ENCODE measurements at regions not wholly inside any gene's neighbourhood (a gene's known extent, or its start where the extent isn't known, plus 50 kb on each side); places are given as distances from the start of the nearest gene placed in this dataset.
A peak's percentile ranks its signal among the peaks of the same experiment; 100 is the strongest.

DNA sequence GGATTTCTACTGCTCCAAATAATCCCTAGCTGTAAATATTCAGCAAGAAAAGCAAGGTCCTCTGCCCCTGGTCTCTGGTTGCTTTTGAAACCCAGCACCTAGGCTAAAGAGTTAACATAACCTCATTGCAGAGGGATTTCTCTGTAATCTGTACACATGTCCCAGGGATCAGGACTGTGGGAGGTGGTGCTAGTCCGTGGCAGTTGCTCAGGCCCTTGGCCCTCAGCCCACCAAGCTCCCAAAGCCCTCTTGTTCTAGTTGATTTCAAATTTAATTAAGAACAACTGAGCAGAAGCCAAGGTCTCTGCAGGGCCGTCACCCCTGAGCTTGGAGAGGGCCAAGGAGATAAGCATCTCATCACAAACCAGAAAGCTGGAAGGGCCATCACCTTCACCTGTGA lies 181.1 kb downstream of the SOX9 start:
- no peak for DNase-seq (ENCODE audit: low read depth)

DNA sequence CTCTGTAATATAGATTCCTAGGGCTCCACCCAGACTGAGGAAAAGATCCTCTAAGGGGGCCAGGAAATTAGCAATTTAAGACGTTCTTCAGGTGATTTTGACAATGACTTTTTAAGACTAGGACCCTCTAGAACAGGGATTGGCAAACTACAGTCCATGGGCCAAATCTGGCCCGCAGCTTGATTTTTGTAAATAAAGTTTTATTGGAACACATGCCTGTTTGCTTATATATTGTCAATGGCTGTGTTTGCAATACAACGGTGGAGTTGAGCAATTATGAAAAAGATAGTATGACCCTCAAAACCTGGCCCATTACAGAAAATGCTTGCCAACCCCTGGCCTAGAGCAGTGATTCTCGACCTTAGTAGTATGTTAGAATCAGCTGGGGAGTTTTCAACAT lies 181.9 kb downstream of the SOX9 start:
- no peak for DNase-seq (ENCODE audit: low read depth)

DNA sequence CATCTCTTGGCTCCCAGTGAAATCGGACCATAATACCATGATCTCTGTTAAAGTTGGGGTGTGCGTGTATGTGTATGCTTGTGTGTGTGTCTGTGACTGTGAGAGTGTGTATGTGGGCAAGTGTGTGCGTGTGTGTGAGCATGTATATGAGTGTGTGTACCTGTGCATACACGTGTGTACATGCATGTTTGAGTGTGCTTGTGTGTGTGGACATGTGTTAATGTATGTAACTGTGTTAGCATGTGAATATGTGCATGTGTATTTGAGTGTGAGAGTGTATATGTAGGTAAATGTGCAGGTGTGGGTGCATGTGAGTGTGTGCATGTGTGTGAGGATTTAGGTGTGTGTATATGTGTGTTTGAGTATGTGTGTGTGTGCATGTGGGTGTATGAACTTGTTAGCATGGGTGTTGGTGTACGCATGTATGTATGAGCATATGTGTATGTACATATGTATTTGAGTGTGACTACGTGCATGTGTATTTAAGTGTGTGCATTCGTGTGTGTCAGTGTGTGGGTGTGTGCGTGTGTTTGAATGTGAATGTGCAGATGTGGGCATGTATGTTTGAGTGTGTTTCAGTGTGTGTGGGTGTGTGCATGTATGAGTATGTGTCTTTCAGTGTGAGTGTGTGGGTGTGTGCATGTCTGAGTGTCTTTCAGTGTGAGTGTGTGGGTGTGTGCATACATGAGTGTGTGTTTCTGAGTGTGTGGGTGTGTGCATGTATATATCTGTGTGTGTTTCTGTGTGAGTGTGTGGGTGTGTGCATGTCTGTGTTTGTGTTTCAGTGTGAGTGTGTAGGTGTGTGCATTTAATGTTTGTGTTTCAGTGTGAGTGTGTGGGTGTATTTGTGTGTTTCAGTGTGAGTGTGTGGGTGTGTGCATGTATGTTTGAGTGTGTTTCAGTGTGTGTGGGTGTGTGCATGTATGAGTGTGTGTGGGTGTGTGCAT lies 183.2 kb downstream of the SOX9 start:
- no peak for DNase-seq (ENCODE audit: low read depth)

DNA sequence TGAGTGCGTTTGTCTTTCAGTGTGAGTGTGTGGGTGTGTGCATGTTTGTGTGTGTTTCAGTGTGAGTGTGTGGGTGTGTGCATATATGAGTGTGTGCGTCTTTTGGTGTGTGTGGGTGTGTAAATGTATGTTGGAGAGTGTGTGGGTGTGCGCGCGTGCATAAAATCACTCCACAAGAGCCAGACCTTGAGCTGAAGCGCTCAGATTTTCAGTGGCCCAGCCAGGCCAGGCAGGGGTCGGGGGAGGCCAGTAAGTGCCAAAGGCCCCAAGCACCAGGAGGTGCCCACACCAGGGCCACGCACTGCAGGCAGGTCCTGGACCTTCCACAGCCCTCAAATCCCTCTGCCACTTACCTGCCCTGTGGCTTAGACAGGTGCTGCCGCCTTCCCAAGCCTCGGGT lies 184.0 kb downstream of the SOX9 start:
- no peak for DNase-seq (ENCODE audit: low read depth)

DNA sequence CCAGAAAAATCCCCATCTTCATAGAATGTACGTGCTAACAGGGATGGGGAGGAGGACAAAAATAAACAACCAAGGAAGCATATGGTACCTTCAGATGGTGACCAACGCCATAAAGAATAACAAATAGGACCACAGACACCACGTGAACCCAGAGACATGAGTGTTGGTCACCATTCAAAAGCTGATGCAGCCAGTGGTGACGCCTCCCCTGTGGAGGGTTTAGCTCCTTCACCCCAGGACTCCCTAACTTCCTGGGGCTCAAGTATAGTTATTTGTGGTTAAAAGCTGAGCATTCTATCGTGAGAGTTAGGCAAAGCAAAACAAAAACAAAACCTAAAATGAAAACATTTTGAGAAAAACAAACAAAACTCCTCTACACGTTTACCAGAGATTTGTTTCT lies 184.7 kb downstream of the SOX9 start:
- no peak for DNase-seq (ENCODE audit: low read depth)

DNA sequence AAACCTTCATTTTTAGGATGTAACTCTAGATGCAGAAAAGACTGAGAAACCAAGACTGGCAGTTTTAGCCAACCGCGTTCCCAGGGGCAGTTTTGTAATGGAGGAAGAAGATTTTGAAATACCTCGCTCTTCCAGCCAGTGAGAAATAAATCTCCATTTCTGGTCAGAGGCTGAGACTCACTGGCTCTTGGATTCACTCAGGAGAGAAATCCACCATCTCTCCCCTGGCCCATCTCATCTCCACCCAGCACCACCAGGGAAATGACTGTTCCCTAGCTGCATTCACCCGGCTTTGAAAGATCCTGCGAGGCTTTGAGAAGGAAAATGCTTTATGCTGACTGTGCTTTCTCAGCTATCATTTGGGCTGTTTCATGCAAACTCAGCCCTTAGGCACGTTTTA lies 185.2 kb downstream of the SOX9 start:
- no peak for DNase-seq (ENCODE audit: low read depth)

DNA sequence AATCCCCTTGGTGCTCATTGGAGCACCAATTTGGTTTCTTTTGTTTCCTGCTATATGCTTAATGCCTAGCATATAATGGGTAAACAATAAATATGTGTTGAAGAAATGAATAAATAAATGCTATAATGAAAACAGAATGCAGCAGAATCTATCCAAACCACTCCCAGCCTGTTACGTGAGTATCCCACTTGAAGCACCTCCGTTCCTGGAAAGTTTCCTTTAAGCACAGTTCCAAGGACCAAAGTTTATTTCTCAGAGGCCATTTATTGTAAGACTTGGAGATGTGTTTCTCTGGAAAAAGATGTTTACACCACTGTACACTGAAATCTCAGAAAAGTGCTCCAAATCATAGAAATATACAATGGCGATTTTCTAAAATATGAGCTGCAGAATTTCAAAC lies 187.0 kb downstream of the SOX9 start:
- no peak for DNase-seq (ENCODE audit: low read depth)

DNA sequence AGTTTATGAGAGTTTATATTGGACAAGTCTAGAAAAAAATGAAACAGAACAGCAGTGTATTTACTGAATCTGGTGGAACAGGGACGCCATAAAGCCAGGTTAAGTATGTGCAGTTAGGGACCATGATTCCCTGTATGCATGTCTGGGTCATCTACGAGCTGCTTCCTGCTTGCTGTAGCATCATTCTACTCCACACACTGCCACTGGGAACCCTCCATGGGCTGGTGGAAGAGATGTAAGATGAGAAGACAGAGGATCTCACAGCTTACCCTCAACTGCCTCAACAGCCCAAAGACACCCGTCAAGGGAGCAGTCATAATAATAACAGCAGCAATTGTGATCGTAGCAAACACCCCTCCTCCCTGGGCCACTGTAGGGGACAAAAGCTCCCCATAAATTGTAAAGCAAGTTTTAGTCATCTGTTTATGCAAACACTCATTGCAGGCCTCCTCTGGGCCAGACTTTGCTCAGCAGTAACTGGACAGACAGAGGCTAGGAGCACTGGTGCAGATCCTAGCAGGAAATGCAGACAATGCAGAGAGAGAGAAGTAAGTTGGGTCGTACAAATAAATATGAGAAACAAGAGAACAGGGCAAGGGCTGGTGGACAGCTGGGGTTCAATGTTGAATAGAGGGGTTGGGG lies 188.0 kb downstream of the SOX9 start:
- DNase-seq (ENCODE audit: low read depth): peak; percentile 13

DNA sequence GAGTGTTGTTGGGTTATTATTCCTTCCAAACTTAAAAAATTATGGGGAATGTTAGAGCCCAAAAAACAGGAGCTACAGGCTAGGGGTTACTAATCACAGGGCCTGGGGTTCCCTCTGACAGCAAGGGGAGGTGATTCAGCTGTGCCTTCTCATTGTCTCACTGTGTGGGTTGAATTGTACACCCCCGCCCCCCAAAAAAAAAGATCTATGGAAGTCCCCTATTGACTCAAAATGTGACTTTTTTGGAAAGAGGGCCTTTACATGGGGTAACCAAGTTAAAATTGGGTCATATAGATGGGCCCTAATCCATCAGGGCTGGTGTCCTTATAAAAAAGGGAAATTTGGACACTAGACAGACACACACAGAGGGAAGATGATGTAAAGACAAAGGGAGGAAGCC lies 190.2 kb downstream of the SOX9 start:
- DNase-seq (ENCODE audit: low read depth): no peak

DNA sequence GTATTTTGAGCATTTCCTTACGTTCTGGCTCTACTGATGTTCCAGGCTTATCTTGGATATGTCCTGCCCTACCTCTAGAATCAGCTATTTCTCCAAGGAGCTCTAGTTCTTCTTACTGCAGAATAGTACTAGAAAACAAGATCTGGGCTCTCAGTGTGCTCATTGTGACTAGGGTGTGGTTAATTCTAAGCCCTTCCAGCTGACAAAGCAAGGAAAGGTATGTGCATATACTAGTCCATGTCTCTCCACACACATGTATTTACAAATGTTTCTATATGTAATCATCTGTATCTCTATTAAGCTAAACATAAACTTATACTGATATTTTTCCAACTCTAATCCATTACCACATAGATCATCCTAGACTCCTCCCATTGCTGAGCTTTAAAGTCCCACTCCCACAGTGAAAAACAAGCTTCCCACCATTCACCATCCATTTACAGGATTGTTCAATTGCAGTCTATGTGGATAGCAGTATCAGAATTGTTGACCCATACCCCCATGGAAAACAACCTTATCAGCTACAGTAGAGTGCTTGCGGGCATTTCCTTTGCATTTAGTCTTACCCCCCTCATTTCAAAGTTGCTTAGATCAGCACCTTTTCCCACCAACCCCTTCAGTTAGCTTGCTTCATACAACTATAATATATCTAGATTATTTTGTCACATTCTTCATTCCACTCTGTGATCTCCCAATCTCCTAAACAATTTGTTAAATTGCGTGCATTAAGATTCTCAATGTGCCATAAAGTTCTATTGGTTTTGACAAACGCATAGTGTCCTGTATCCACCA lies 194.5 kb downstream of the SOX9 start:
- DNase-seq (ENCODE audit: low read depth): no peak

DNA sequence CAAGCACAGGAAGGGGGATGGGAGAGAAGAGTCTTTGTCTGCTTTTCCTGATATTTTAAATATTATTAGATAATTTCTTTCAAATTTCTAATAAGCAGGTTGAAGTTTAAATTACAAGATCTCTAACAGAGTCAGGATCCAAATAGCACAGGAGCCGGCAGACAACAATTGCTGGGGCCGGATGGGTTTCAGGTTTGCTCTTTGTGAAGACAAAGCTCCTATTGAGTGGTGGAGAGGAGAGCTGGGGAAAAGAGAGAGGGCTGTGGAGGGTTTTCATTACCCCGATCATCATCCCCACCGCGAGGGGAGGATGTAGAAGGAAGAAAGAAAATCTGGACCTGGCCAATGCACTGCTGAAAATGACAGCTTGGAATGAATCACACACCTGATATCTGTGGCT lies 197.3 kb downstream of the SOX9 start:
- no peak for DNase-seq (ENCODE audit: low read depth)

DNA sequence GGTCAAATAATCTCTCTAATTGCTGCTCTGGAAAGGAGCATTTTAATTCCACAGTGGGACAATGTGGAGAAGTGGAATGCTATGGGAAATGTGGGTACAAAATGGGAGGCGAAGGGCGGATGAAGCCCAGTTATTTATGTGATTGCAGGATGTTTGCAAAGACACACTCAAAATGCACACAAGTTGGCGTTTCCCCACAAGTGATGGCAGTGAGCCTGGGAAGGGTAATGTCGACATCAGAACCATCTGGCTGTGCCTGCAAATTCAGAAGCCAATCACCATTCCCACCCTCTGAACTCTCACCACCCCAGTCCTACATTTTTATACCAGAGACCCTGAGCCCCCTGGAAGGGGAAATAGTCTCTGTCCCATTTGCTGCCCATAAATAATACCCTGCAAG lies 201.1 kb downstream of the SOX9 start:
- DNase-seq (ENCODE audit: low read depth): no peak

DNA sequence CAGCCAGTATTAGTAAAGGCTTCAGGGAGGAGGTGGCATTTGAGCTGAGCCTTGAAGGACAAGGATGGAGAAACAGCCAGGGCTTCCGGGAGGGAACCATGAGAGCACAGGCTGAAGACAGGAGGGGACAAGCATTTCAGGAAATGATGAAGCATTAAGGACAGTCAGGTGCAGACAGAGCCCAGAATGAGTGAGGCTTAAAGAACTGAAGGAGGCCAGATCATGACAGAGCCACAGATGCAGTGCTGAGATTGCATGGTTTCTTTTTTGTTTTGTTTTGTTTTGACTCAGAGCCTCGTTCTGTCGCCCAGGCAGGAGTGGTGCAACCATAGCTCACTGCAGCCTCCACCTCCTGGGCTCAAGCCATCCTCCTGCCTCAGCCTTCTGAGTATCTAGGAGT lies 211.5 kb downstream of the SOX9 start:
- DNase-seq (ENCODE audit: low read depth): no peak

DNA sequence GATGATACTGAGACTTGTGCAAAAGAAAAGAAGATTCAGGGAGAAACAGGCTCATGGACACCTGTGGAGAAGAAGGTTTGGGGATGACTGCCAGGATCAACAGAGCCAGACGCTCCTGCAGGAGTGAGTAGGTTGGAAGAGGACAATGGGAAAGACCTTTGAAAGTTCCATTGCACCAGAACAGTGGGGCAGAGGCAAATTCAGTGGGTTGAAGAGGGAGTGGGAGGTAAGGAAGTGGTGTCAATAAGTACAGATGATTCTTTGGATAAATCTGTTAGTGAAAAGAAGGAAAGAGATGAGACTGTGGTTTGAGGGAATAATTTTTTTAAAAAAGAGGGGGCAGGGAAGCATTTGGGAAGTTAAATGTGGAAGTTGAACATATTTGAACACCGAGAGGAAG lies 212.8 kb downstream of the SOX9 start:
- DNase-seq (ENCODE audit: low read depth): no peak

DNA sequence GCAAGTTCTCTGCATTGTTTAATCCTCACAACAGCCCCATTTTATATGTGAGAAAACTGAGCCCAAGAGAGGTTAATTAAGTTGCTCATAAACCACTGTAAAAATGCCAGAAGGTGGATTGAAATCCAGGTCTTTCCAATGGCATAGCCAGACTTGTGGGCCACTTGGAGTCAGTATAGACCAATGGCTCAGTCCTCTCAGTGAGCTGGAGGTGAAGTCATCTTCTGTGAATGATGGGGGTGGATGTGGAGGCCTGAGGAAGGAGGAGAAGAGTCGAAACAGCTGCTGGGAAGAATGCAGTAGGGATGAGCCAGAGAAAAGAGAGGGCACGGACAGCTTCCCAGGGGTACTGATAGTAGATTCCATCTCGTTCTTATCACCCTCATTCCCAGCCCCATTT lies 213.4 kb downstream of the SOX9 start:
- DNase-seq (ENCODE audit: low read depth): peak; percentile 25

DNA sequence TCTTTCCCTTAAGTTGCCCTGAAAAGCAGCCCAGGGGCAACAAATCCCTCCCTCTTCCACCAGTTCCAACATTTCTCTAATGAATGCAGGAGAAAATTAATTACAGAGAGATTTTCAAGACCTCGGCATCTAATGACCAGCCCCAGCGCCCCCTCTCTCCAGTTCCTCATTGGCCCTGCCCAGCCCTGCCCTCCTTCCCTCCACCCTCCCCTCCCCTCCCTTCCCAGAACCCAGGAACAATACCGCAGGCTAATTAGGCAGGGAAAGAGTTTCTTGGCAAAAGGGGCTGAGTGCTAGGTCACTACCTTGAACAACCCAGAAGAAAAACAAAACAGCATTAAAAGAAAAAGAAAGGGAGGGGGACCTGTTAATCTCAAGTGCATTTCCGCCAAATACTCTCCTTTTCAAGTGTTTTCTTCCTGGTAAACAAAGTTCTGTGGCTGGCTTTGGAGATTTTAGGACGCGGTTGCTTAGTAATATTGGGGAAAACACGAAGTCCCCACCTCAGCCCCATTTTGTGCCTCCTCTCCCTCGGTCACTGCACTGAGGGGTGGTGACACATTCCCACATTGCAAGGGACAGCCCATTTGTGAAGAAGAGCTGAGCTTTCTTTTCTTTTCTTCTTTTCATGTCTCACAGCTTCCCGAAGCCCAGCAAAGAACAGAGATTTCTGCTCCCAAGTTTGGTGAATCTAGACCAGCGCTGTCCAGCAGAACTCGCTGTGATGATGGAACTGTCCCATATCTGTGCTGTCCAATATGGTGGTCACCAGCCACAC lies 215.4 kb downstream of the SOX9 start:
- DNase-seq (ENCODE audit: low read depth): peak; percentile 79

DNA sequence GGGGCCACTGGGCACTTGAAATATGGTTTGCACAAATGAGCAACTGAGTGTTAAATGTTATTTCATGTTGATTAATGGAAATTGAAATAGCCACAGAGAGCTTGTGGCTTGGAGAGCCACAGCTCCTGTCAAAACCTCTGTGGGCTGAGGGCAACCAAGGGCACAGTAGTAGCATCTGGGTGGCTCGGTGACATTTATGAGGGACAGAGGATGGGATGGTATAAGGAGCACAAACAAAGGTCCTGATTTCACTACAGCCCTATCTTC lies 215.9 kb downstream of the SOX9 start:
- no peak for DNase-seq (ENCODE audit: low read depth)

DNA sequence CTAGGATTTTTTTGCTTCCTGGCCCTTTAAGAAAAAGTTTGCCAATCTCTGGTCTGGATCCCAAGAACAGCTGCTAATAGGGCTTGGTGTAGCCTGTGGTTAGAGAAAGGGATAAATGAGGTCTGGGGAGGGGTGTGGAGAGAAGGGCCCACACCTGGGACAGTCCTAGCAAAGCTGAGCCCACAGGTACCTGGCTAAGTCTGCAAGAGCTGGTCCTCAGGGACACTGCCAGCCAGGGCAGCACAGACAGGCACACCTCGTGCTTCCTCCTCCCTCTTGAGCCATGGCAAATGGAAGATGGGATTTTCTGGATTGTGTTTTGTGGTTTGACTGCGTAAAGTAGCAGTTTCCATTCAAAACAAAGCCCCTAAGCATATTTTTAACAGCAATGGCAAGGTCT lies 217.5 kb downstream of the SOX9 start:
- no peak for DNase-seq (ENCODE audit: low read depth)

DNA sequence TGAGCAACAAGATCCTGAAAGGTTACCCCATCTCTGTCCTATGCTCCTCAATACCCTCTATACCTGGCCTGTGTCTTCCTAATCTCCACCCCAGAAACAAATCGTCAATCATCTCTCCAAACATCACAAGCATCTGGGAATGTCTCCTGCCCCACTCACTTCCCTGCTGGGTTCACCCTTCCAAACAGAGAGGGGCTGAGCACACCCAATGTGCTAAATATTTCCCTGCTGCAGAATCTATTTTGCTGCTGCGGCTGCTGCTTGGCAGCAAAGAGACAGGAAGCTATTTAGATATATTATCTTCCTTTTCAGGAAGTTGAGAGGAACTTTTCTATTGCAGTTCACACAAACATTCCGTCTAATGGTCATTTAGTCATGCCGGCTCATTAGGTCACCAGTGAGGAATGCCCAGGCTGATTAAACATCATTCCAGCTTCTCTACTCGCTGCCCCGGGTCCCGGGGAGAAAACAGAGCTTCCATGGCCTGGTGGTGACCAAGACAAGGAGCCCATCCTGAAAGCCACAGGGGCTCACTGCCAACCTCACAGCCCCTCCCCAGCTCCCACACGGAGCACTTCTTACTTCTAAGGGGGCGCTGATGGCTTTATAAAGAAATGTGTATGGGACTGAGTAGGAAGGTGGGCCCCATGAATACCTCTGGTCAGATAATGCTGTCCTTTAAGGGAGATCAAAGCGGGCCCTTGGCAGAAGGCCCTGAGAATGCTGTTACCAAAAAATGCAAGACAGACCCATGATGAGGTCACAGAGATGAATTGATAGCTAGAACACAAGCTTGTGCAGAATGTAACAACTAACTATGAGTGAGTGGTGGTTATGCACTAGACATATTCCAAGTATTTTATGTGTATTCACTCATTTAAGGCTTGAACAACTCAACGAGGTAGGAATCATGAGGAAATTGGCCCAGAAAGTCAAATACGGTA lies 218.3 kb downstream of the SOX9 start:
- peak; percentile 95 for DNase-seq (ENCODE audit: low read depth)

DNA sequence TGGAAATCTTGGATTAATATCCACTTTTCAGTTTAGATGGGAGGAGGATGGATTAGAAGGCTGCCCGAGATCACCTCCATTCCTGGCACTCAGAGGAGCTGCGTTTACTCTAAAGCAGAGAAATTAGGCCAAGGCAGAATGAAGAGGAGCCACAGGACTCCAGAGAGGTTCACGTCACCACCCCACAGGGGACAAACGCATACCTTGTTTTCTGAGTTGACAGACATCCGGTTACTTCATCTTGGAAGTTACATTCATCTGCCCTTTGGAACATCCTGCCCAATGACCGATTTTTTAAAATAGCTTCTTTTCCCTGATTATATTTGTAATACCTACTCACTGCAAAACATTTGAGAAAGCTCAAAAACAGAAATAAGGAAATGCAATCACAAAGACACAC lies 220.0 kb downstream of the SOX9 start:
- no peak for DNase-seq (ENCODE audit: low read depth)

DNA sequence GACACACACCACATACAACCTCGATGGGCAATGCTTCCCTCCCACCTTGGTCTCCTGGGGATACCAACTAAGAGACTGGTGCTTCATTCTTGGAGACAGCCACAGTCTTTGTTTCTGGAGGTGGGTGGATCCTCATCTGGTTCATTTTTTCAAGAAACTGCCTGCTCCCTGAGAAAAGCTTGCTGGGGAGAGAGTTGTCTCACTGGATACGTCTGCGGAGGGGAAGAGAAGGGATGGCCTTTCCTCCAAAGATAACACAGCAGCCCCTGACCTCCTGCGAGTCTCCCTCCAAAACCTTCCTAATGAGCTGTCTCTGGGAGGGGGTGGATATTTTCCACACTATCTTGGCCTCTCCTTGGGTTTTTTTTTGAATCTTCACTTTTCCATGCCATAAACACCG lies 221.2 kb downstream of the SOX9 start:
- DNase-seq (ENCODE audit: low read depth): no peak

Data from renal cortical epithelial cell (primary cell).